Caco-2 (cell line): ENCODE measurements at regions not wholly inside any gene's neighbourhood (a gene's known extent, or its start where the extent isn't known, plus 50 kb on each side); places are given as distances from the start of the nearest gene placed in this dataset.

Experiments
- BruUV-seq: library from RNA; stranded (reverse); fragments of 400-500 nt; replicated peaks from 2 replicates; lab custom pipeline; 2021; lab: Mats Ljungman, UMichigan
- CTCF ChIA-PET: fragments of 300-600 bp; sonication (Branson Sonifier 250); formaldehyde crosslinking; loops from one replicate; lab custom pipeline; 2022; ENCODE audit warnings: antibody characterized with exemption; lab: Charles Lee
- POLR2A ChIA-PET: fragments of 300-600 bp; sonication (Branson Sonifier 250); formaldehyde crosslinking; loops from one replicate; lab custom pipeline; 2022; ENCODE audit warnings: antibody characterized with exemption; lab: Charles Lee
- DNase-seq, 2 experiments: peaks; one replicate each; pipeline versions ENCODE4 v3.0.0 to v3.0.0-alpha.2; 2020 to 2022
- H3K27me3 ChIP-seq: replicated peaks from 2 replicates; pipeline ENCODE4 v1.6.0; 2011; ENCODE audit warnings: low read length; ENCODE audit not compliant: control insufficient read depth, insufficient read depth
- H3K36me3 ChIP-seq: 2 replicates; pipeline ENCODE4 v1.5.1; 2011; ENCODE audit warnings: low read length; ENCODE audit not compliant: control insufficient read depth, insufficient read depth
- H3K4me1 ChIP-seq: fragments of 250-450 bp; sonication (Bioruptor Pico); 2 replicates; pipeline ENCODE4 v1.5.1; 2020; ENCODE audit warnings: mild to moderate bottlenecking
- H3K4me3 ChIP-seq: 2 replicates; pipeline ENCODE4 v1.5.1; 2011; ENCODE audit warnings: low read depth, mild to moderate bottlenecking, control low read depth, low read length
- H3K9me3 ChIP-seq: fragments of 250-450 bp; sonication (Bioruptor Pico); 2 replicates; pipeline ENCODE4 v1.5.1; 2020; ENCODE audit warnings: mild to moderate bottlenecking, moderate library complexity
- H3K27ac Mint-ChIP-seq: one replicate; pipeline ENCODE4 v1.8.0; 2022; ENCODE audit warnings: mixed read lengths; ENCODE audit not compliant: unreplicated experiment
- H3K27me3 Mint-ChIP-seq: one replicate; pipeline ENCODE4 v1.8.0; 2022; ENCODE audit warnings: mixed read lengths; ENCODE audit not compliant: insufficient read depth, unreplicated experiment
- H3K36me3 Mint-ChIP-seq: one replicate; pipeline ENCODE4 v1.8.0; 2022; ENCODE audit warnings: mild to moderate bottlenecking, mixed read lengths; ENCODE audit not compliant: insufficient read depth, unreplicated experiment
- H3K4me1 Mint-ChIP-seq: one replicate; pipeline ENCODE4 v1.8.0; 2022; ENCODE audit warnings: low read depth, mixed read lengths; ENCODE audit not compliant: unreplicated experiment
- H3K4me3 Mint-ChIP-seq: one replicate; pipeline ENCODE4 v1.8.0; 2022; ENCODE audit warnings: mild to moderate bottlenecking, moderate library complexity, mixed read lengths; ENCODE audit not compliant: unreplicated experiment
- H3K9me3 Mint-ChIP-seq: one replicate; pipeline ENCODE4 v1.8.0; 2022; ENCODE audit warnings: mixed read lengths; ENCODE audit not compliant: unreplicated experiment
- intact Hi-C: fragments of 100-400 bp; cut with micrococcal nuclease; formaldehyde crosslinking; loops from one replicate; pipeline ENCODE4 v1.10.0; 2022; ENCODE audit not compliant: unreplicated experiment
- TF ChIP-seq, protein P1 (sequence below), 2 experiments: fragments of 200-600 bp in 1 of 2; IDR thresholded peaks; 1 replicate in 1 of 2; 2 replicates in 1 of 2; pipeline versions ENCODE4 v1.5.1 to v1.8.0; 2011 to 2022; ENCODE audit warnings: antibody characterized with exemption in 1 of 2, control low read depth in 1 of 2, inconsistent platforms in 1 of 2, low read depth in 1 of 2, low read length in 1 of 2, mild to moderate bottlenecking in 1 of 2, moderate library complexity in 1 of 2; ENCODE audit not compliant: insufficient read depth in 1 of 2, severe bottlenecking in 1 of 2, unreplicated experiment in 1 of 2

- no peak overlapping the region for H3K27ac Mint-ChIP-seq
- H3K4me3 Mint-ChIP-seq, result no peak overlapping the region
- Histone ChIP-seq H3K36me3 (no peaks in the 10 kb centered on the region), H3K27me3 (no peaks in the 10 kb centered on the region), H3K4me3 (no peak overlapping the region), H3K9me3 (no peaks in the 10 kb centered on the region; the same call in 1 of the 2 replicates), H3K4me1 (no peaks in the 10 kb centered on the region)
- no peaks in the 10 kb centered on the region for H3K36me3 Mint-ChIP-seq
- no TSS peak for BruUV-seq
- H3K9me3 Mint-ChIP-seq, result no peaks in the 10 kb centered on the region
- no peak for DNase-seq
- H3K27me3 Mint-ChIP-seq, result peaks cover 8% of the 10 kb centered on the region
- CTCF ChIA-PET, result no interaction called here
- TF ChIP-seq, protein P1, sequence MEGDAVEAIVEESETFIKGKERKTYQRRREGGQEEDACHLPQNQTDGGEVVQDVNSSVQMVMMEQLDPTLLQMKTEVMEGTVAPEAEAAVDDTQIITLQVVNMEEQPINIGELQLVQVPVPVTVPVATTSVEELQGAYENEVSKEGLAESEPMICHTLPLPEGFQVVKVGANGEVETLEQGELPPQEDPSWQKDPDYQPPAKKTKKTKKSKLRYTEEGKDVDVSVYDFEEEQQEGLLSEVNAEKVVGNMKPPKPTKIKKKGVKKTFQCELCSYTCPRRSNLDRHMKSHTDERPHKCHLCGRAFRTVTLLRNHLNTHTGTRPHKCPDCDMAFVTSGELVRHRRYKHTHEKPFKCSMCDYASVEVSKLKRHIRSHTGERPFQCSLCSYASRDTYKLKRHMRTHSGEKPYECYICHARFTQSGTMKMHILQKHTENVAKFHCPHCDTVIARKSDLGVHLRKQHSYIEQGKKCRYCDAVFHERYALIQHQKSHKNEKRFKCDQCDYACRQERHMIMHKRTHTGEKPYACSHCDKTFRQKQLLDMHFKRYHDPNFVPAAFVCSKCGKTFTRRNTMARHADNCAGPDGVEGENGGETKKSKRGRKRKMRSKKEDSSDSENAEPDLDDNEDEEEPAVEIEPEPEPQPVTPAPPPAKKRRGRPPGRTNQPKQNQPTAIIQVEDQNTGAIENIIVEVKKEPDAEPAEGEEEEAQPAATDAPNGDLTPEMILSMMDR (IDR thresholded peaks at IDR 0.05; ENCODE audit: insufficient read depth in 1 of 2, low read depth in 1 of 2, low read length in 1 of 2, severe bottlenecking in 1 of 2, unreplicated experiment in 1 of 2), result no peak
- no peaks in the 10 kb centered on the region for H3K4me1 Mint-ChIP-seq
- POLR2A ChIA-PET, result no interaction called here
- intact Hi-C loops, result no loop called here
Measured at GRCh38 chr7:23913016-23913415, 203.0 kb downstream of the STK31 start.

DNA sequence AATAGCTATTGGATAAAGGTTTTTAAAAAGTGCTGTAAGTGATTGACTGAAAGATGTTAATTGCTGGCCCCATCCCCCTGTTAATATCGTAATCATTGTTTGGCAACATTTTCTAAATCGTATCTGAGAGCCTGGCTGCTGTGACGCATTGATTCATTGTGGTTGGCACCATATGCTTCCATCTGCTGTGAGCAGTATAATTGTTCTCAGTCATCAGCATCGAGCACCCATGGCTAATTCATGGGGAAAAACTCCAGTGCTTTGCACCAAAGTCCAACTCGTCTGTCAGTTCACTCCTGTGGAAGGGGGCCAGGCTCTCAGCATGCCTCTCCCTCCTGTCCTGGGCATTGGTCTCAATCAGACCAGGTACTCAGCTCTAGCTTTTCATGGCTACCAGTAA is 205.2 kb downstream of the STK31 start:
- no peaks in the 10 kb centered on the region for H3K9me3 Mint-ChIP-seq
- no peak overlapping the region for H3K4me3 ChIP-seq
- H3K4me3 Mint-ChIP-seq, result no peak overlapping the region
- BruUV-seq, result no TSS peak
- no peaks in the 10 kb centered on the region for H3K4me1 Mint-ChIP-seq
- TF ChIP-seq, protein P1 (IDR thresholded peaks at IDR 0.05; ENCODE audit: insufficient read depth in 1 of 2, low read depth in 1 of 2, low read length in 1 of 2, severe bottlenecking in 1 of 2, unreplicated experiment in 1 of 2), result no peak
- ChIA-PET POLR2A (no interaction called here), CTCF (no interaction called here)
- H3K4me1 ChIP-seq, result no peaks in the 10 kb centered on the region
- no peak overlapping the region for H3K27ac Mint-ChIP-seq
- peaks cover 6% of the 10 kb centered on the region for H3K27me3 Mint-ChIP-seq
- H3K27me3 ChIP-seq, result no peaks in the 10 kb centered on the region
- no peaks in the 10 kb centered on the region for H3K36me3 Mint-ChIP-seq
- H3K9me3 ChIP-seq, result no peaks in the 10 kb centered on the region; the same call in 1 of the 2 replicates
- intact Hi-C loops, result no loop called here
- H3K36me3 ChIP-seq, result no peaks in the 10 kb centered on the region
- no peak for DNase-seq

DNA sequence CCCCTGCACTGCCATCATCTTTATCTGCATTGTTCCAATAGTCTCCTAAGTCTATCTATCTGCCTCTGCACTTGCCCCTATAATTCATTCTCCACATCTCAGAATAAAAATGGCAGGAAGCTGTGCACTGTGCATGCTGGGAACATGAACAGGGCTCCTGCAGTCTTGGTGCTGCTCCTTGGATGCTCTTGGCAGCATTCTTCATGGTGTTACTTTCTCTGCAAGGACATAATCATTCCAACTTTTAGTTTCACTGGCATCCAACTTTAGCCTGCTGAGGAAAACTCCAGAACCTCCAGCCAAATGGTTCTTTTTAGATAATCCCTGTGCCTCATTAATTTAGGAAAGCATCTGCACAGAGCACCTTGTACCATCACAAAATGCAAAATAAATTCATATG is 208.3 kb downstream of the STK31 start:
- intact Hi-C loops, result no loop called here
- H3K27me3 Mint-ChIP-seq, result peaks cover 9% of the 10 kb centered on the region
- no peaks in the 10 kb centered on the region for H3K27me3 ChIP-seq
- H3K36me3 Mint-ChIP-seq, result no peaks in the 10 kb centered on the region
- no peaks in the 10 kb centered on the region for H3K36me3 ChIP-seq
- TF ChIP-seq, protein P1 (IDR thresholded peaks at IDR 0.05; ENCODE audit: insufficient read depth in 1 of 2, low read depth in 1 of 2, low read length in 1 of 2, severe bottlenecking in 1 of 2, unreplicated experiment in 1 of 2), result no peak
- no peaks in the 10 kb centered on the region for H3K9me3 ChIP-seq
- H3K27ac Mint-ChIP-seq, result no peak overlapping the region
- H3K4me1 Mint-ChIP-seq, result no peaks in the 10 kb centered on the region
- H3K4me3 ChIP-seq, result no peak overlapping the region
- ChIA-PET CTCF (no interaction called here), POLR2A (no interaction called here)
- no peaks in the 10 kb centered on the region for H3K4me1 ChIP-seq
- BruUV-seq, result no TSS peak
- no peak for DNase-seq
- H3K9me3 Mint-ChIP-seq, result no peaks in the 10 kb centered on the region
- H3K4me3 Mint-ChIP-seq, result no peak overlapping the region
